ENCODE measurements at regions not wholly inside any gene's neighbourhood (a gene's known extent, or its start where the extent isn't known, plus 50 kb on each side); places are given as distances from the start of the nearest gene placed in this dataset.

DNA sequence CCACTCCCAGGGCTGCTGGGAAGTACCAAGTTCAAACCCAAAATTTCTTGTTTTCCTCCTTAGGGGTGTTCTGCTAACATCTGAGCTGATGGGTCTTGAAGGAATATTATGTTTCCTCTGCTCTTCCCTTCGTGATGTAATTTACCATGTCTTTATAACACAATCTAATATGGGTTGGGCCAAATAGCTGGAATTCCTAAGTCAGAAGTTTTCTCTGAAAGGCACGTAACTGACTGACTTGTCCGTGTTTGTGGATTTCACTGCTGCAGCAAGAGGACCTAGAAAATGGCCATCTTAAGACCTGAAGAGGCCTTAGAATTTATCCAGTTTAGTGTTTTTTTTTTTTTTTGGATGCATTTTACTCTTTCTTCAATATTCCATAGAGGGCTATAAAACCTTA, 256.7 kb downstream of the DCDC2C start:
- no peak for DNase-seq (ENCODE audit: low read depth in 2 of 2)

DNA sequence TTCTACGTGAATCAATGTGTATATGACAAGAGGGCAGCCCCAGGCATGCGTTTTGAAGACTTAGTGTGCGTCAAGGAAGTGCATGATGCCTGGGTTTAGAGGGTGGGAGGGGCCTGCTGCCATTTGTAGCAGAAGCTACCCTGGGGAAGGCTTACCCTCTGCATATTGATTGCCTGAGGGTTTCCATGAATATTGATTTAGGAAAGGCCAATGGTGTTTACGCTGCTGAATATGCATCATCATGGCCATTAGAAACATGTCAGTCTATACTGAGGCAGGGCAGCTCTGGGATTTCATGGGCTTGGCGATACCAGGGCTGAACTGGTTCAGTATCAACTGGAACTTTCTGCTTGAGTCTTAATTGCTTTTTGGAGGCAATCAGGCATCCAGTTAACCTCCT, 259.3 kb downstream of the DCDC2C start:
- DNase-seq (ENCODE audit: low read depth in 2 of 2), result no peak

DNA sequence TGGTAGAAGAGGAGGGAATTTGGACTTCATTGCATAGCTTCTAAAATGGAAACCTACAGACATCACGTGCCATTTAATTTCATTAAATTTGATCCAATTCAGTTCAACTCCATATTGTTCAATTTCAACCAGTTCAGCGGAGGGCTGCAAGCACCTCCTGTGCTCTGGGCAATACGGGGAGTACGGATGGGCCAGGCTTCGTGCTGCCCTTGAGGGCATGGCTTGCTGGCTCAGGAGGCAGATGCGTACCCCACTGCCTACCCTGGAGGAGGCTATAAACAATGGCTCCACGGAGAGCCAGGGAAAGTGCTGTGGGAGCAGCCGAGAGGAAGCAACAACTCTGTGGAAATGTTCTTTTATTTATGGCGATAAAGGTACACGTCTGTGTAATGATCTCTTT, 261.8 kb downstream of the DCDC2C start:
- DNase-seq (ENCODE audit: low read depth in 2 of 2), result no peak

GRCh38 chr2:3965953-3966352, 262.6 kb downstream of the DCDC2C start:
- no peak for DNase-seq (ENCODE audit: low read depth in 2 of 2)

DNA sequence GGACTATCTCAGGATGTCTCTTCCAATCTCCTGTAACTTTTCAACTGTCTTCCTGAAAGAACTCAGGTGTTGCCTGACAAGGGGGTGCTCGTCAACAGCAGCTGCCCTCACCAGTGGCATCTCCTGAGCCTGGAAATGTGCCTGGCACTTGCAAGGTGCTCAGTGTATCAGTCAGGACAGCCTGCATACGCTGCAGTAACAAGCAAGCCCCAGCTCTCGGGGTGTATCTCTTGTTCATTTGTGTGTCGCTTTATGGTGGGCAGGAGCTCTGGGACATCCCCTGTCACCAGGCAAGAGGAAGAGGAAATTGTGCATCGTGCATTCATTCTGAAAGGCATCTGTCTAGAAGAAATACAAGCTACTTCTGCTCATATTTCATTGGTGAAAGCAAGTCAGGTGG, 263.1 kb downstream of the DCDC2C start:
- no peak for DNase-seq (ENCODE audit: low read depth in 2 of 2)

- no peak for DNase-seq (ENCODE audit: low read depth in 2 of 2)
Measured at GRCh38 chr2:3968736-3969135, 265.4 kb downstream of the DCDC2C start.

DNA sequence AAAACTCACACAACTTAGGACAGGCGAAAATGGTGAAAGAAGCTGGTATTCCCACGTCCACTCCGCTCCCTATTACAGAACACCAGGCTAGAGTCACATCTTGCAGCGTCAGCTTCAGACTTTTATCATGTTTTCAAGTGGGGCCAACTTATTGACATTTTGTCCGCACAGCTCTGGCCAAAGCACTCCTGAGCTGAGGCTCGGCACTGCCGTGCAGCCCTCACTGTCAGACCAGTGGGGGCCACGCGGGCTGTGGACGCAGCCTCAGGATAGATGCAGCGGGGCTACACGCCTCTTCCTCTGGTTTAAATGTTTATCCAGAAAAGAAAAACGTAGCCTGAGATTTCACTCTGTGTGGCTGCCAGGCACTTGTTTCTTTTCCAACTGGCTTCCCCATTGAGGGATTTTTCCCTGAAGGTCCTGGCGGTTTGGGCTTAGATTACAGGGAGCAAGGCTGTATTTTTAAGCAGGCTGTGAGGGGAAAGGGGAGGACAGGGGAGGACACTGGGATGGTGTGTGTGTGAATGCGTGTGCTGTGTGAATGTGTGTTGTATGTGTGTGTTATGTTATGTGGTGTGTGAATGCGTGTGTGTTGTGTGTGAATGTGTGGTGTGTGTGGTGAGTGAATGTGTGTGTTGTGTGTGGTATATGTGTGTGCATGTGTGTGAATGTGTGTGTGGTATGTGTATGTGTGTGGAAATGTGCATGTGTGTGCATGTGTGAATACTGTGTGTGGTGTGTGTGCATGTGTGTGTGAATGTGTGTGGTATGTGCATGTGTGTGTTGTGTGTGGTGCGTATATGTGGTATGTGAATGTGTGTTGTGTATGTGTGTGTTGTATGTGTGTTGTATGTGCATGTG, 267.6 kb downstream of the DCDC2C start:
- no peak for DNase-seq (ENCODE audit: low read depth in 2 of 2)

DNA sequence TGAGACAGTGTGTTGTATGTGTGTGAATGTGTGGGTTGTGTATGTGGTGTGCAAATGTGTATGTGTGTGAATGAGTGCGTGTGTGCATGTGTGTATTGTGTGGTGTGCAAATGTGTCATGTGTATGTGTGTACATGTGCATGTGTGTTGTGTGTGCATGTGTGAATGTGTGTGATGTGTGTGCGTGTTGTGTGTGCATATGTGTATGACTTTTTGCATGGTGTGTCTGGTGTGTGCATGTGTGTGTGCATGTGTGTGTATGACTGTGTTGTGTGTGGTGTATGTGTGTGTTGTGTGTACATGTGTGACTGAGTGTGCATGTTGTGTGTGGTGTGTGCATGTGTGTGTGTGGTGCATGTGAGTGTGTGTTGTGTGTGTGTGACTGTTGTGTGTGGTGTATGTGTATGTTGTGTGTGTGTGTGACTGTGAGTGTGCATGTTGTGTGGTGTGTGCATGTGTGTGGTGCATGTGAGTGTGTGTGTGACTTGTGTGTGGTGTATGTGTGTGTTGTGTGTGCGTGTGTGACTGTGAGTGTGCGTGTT, 268.3 kb downstream of the DCDC2C start:
- DNase-seq (ENCODE audit: low read depth in 2 of 2), result no peak

DNA sequence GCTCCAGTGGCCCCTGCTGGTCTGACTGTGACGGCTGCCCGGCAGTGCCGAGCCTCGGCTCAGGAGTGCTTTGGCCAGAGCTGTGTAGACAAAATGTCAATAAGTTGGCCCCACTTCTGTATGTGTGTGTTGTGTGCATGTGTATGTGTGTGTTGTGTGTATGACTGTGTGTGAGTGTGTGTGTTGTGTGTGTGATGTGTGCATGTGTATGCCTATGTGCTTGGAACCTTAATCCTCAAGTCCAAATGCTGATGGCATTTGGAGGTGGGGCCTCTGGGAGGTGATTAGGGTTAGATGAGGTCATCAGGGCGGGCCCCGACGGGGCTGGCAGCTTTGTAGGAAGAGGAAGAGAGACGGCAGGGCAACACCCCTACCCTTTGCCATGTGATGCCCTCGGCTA, 269.0 kb downstream of the DCDC2C start:
- no peak for DNase-seq (ENCODE audit: low read depth in 2 of 2)

DNA sequence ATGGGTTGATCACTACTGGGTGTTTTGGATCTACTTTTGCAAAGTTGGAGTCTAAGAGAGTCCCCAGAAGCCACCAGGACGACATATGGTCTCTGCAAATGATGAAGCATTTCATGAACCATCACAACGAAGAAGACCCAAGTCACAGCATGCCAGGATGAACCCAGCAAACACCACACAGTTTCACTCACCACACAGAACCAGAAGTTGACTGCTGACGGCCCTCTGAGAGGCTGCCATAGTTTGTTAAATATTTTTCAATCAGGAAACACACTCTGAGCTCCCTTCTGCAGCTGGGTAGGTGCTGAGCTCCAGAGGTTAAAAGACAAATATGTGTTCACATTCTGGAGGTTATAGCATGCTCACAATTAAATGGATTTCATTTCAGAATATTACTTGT, 271.4 kb downstream of the DCDC2C start:
- DNase-seq (ENCODE audit: low read depth in 2 of 2), result no peak

DNA sequence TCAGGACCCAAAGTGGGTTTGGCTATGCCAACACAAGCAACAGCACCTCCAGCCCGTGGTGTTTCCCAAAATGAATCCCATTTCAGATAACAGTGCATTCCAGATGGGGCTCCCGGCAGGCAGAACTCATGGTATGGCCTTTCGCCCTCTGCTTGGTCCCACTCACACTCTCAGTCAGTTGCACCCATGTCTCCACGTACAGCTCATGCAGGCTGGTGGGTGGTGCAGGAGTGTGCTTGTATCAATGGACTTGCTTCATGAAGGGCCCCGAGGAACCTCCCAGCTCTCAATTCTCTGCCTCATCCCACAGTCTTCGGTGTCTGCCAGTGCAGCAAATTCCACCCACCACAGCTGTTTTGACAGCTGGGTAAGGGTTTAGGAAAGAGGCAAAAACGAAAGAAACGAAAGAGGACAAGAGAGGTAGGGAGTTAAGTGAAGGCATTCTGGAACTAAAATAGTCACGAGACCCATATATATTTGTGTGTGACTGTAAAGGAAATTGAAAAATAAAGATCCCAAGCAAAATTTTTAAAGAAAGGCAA, 278.1 kb downstream of the DCDC2C start:
- no peak for DNase-seq (ENCODE audit: low read depth in 2 of 2)

- no peak for DNase-seq (ENCODE audit: low read depth in 2 of 2)
Measured at GRCh38 chr2:3982160-3982559, 278.8 kb downstream of the DCDC2C start.

DNA sequence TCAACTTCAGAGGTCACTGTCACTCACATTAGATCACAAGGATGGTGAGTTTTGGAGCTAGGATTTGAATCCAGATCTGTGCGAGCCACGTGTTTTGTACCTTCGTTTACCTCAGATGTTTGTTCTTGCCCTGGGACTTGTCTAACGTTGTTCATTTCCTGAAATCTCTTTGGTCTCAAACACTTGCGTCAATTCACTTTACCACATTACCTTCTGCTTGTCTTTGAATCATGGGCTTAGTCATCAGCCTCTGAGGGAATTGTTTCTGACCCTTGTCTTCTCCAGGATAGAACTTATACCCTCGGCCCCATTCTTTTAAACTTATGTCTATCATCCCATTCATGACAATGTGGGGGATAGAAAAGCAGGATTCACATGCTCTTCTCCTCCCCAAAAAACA, 282.7 kb downstream of the DCDC2C start:
- no peak for DNase-seq (ENCODE audit: low read depth in 2 of 2)

- no peak for DNase-seq (ENCODE audit: low read depth in 2 of 2)
Measured at GRCh38 chr2:3986530-3987258, 283.3 kb downstream of the DCDC2C start.

DNA sequence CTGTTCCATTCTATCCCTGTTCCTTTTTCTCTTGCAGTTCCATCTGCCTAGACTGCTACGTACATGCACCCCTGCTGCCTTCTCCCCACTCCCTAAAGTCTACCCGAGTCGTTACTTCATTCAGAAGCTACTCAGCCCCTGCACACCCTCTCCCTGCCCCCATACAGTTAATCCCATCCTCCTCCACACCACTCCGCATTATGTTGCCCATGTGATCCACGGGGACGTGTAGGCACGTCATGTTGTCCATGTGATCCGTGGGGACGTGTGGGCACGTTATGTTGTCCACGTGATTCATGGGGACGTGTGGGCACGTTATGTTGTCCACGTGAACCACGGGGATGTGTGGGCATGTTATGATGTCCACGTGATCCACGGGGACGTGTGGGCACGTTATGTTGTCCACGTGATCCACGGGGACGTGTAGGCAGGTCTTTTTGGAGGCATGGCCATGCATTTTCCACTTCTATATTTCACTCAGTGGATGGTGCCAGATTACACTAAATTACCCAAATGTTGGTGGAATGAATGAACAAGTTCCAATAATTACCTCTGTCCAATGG, 299.5 kb downstream of the DCDC2C start:
- no peak for DNase-seq (ENCODE audit: low read depth in 2 of 2)

- no peak for DNase-seq (ENCODE audit: low read depth in 2 of 2)
Measured at GRCh38 chr2:4012197-4012596, 308.8 kb downstream of the DCDC2C start.

DNA sequence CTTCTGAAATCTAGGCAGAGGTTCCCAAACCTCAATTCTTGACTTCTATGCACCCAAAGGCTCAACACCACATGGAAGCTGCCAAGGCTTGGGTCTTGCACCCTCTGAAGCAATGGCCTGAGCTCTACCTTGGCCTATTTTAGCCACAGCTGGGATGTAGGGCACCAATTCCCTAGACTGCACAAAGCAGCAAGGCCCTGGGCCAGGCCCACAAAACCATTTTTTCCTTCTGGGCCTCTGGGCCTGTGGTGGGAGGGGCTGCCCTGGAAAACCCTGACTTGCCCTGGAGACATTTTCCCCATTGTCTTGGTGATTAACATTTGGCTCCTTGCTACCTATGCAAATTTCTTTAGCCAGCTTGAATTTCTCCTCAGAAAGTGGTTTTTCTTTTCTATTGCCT, 315.2 kb downstream of the DCDC2C start:
- no peak for DNase-seq (ENCODE audit: low read depth in 2 of 2)

GRCh38 chr2:4020153-4020552, 316.8 kb downstream of the DCDC2C start:
- no peak for DNase-seq (ENCODE audit: low read depth in 2 of 2)

DNA sequence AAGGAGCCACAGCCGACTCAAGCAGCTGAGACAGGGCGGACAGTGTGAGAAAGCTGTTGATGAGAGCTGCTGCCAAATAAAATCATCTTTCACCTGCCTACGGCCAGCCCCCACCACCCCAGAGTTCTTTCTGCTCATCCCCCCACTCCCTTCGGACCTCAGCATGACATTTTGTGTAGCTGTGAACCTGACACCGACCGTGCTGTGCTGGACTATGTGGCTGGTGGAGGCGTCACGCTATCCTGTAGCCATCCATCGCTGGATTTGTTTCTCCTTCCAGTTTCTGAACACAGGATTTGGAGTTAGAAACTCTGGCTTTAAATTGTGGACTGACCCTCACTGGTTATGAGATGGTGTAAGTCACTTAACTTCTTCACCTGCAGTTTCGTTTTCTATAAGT, 317.3 kb downstream of the DCDC2C start:
- DNase-seq (ENCODE audit: low read depth in 2 of 2), result no peak

GRCh38 chr2:4024605-4025004, 321.2 kb downstream of the DCDC2C start:
- DNase-seq (ENCODE audit: low read depth in 2 of 2), result no peak

GRCh38 chr2:4029081-4029480, 325.7 kb downstream of the DCDC2C start:
- no peak for DNase-seq (ENCODE audit: low read depth in 2 of 2)

GRCh38 chr2:4039896-4040295, 336.5 kb downstream of the DCDC2C start:
- DNase-seq (ENCODE audit: low read depth in 2 of 2), result no peak
